GM19240 (cell line): ENCODE measurements at regions not wholly inside any gene's neighbourhood (a gene's known extent, or its start where the extent isn't known, plus 50 kb on each side); places are given as distances from the start of the nearest gene placed in this dataset.
"Not testable (repeated sequence)": the region's sequence is repeated elsewhere in the genome, so short reads cannot be mapped to it uniquely, and the experiment has no call there.

Experiments used
- DNase-seq: peaks from one replicate; pipeline ENCODE4 v3.0.0; 2011; ENCODE audit warnings: low spot score; ENCODE audit not compliant: insufficient read length

DNA sequence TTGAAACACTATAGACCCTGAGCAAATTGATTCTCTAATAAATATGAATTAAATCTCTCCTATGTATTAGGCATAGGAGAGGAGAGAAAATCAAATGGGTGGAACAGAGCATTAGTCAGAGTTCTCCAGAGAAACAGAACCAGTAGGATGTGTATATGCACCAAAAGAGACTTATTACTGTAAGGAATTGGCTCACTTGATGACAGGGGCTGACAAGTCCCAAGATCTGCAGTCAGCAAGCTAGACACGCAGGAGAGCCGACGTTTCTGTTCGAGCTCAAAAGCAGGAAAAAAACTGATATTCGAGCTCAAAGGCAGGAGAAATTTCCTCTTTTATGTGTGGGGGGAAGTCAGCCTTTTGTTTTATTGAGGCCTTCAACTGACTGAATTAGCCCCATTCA, 259.2 kb upstream of the KAZN start:
- no peak for DNase-seq

- no peak for DNase-seq
Observed at GRCh38 chr1:14340002-14340785, 258.3 kb upstream of the KAZN start.

DNA sequence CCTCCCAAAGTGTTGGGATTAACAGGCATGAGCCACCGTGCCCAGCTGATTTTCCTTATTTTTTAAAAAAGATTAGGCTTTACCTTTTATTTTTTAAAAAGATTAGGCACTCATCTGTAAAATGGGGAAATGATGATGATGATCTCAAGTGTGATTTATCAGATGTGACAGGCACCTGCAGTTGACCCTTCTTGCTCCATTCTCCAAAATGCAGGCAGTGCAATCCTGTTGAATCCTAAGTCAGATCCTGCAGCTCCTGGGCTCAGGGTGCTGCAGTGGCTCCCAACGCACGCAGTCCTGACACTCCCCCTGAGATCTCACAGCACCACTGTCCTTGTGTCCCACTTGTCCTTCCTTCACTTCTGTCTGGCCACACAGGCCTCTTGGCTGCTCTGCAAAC, 257.3 kb upstream of the KAZN start:
- DNase-seq = no peak

DNA sequence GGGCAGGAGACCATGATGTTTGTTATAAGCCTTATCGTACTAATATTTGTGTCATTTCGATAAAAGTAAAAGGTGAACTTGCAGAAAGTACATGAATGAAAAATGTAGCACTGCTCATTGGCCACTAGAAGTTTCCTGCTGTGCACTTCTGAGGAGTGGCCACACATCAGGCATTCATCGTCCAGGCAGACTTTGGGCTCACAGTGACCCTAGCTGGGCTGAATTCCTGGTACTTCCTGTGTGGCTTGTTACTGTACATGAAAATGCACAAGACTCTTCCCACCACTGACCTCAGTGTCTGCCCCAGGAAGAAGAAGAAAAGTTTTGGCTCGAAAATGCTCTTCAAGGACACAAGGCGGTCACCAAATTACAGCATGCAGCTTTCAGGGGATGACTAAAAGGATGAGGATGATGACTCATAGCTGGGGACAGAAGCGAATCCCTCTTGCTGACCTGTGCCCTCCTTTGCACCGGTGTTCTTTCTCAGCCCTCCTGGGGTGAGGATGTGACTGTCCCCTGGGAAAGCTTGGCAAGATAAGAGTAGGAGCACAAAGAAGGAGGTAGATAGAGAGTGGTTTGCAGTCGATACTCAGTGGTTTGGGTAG, 252.4 kb upstream of the KAZN start:
- no peak for DNase-seq

GRCh38 chr1:14347186-14347585, 251.3 kb upstream of the KAZN start:
- no peak for DNase-seq

DNA sequence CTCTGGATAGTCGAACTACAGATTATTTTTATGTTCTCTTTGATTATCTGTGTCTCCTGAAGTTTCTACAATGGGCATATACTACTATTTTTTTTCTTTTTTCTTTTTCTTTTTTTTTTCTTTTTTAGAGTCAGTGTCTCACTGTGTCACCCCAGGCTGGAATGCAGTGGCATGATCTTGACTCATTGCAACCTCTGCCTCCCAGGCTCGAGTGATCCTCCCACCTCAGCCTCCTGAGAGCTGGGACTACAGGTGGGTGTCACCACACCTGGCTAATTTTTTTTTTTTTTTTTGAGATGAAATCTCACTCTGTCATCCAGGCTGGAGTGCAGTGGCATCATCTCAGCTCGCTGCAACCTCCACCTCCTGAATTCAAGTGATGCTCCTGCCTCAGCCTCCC, 250.7 kb upstream of the KAZN start:
- DNase-seq = no peak

DNA sequence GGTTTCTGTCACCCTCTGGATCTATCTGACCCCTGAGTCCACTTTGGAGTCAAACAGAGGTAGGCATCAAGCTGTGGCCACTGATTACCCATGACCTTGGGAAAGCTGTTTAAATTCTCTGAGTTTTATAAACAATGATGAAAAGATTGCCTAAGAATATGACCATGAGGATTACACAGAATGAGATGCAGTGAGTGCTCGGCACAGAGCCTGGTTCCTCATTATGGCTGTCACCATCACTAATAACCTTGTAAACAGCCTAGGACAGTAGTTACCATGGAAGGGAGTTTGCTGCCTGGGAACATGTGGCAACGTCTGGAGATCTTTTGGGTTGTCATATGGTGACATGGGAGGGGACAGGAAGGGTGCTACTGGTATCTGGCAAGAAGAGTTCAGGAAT, 248.3 kb upstream of the KAZN start:
- DNase-seq = no peak

DNA sequence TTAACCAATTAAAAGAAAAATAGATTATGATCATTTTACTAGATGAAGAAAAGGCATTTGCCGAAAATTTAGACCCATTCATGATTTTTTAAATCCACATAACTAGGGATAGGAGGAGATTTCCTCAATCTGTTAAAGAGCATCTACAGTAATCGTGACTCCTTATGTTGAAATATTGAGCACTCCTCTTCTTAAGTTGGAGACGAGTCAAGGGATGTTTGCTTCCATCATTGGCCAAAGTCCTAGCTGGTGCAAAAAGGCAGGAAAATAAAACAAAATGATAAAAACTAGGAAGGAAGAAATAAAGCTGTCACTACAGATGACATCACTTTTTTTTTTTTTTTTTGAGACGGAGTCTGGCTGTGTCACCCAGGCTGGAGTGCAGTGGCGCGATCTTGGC, 245.6 kb upstream of the KAZN start:
- no peak for DNase-seq

GRCh38 chr1:14361005-14361404, 237.5 kb upstream of the KAZN start:
- not testable (repeated sequence) for DNase-seq

GRCh38 chr1:14362331-14362730, 236.2 kb upstream of the KAZN start:
- no peak for DNase-seq

DNA sequence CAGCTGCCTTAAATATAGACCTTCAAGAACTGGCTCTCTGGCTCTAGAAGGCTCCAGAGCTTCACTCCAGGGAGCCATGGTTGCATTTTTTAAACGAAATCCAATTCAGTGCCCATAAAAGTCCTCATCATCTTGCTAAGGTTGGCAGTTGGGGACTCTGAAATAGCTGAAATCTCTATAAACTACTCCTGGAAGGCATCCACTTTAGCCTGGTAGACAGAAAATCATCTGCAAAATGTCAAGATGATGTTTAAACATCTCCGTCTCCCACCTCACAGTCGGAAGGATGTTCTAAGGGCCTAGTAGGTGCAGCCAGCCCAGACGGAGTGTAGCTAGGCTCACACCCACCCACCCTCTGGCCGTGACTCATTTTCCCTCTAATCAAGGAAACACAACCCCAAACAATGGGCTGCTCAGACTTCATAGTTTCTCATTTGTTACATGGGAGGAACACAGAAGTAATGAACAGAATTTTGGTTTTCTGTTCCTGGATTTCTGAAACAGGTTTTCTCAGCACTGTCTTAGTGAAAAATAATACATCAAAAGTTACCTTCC, 235.4 kb upstream of the KAZN start:
- no peak for DNase-seq

DNA sequence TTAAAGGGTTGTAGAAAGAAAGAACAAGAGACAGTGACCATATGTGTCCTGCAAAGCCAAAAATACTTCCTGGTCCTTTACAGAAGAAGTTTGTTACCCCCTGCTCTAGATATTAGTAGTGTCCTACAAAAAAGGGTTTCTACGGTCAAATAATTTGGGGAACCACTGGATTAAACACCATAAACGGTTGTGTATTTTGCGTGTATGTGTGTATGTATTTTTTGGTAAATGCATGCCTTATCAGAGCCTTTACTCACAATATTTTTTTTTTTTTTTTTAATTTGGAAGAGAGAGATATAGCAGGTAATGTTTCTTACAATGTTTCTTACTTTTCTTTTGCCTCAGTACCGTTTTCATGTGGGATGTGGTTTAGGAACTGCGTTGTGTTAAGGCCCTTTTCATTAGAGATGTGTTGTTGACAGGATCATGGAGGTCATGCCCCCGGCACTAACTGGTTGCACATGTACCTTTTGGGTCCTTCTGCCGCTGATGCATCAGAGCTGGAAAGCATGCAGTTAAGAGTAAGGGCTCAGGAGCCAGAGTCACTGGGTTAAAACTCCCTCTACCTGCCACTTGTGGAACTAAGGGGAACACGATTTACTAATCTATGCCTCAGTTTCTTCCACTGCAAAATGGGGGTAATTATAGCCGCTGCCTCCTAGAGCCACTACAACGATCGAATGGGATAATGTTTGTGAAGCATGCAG, 234.6 kb upstream of the KAZN start:
- DNase-seq = no peak

DNA sequence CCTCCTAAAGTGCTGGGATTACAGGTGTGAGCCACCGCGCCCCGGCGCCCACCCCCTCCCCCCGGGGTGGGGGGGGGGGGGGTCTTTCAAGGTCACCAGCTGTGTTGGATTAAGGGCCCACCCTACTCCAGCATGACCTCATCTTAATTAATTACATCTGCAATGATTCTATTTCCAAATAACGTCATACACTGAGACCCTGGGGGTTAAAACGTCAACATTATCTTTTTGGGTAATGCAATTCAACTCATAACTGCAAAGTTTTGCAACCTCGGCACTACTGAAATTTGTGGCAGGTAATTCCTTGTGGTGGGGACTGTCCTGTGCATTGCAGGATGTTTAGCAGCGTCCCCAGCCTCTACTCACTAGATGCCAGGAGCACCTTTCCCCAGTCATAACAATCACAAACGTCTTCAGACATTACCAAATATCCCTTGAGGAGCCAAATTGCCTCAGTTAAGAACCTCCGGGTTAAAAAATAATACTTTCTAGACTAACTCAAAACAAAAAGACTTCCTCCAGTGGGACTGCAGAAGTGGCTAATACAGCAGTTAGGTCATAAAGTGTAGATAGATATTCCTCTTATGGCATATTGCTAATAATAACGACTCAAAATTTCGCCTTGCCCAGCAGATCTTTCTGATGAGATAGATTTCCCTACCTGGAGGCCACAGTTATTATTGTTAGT, 233.0 kb upstream of the KAZN start:
- DNase-seq = no peak

- DNase-seq = no peak
Observed at GRCh38 chr1:14366091-14367018, 232.1 kb upstream of the KAZN start.

DNA sequence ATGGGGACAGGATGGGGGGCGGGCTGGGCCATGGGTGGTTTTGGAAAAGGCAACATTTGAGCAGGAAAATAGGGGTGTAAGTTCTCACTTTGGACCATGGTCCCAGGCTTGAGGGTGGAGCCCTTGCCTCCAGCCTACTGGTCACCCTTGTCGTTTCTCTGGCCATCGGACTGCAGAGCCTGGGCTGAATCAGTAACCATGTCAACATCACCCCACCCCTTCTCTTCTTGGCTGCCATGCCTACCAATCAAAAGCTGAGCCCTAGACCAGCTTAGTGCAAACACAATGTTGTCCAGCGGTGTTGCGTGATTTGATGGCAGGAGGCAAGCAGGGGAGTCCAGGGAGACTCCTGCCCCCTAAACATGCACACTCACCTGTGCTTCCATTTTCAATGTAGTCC, 231.0 kb upstream of the KAZN start:
- DNase-seq = no peak

- no peak for DNase-seq
Observed at GRCh38 chr1:14369526-14370213, 228.8 kb upstream of the KAZN start.

DNA sequence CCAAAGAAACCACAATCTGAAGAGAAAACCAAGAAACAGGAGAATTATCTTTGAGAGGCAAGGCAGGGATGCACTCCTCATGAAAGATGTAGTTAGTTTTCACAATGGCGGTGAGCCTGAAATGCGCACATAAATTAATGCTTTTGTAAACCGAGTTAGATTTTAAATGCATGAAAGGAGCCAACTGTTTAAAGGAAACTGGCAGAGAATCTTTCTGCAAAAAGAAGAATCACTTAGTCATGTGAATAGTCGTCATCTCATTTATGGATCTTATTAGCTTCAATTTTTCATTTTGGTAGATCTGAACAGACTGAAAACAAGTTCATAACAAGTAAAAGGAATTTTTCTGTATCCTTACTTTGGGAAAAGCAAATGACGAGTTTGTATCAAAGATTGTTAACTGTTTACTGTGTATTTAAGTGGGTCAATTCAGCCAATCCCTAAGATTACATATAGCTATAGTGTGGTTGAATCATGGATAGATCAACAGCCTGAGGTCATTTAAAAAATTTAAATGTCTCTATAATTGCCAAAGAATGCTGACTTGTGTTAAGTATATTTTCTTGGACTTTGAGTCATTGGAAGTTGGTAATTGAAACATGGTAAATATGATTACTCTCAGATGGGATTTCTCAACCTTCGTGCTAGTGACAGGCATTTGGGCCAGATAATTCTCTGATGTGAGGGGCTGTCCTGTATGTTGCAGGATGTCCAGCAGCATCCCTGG, 226.6 kb upstream of the KAZN start:
- DNase-seq = no peak

- DNase-seq = no peak
Observed at GRCh38 chr1:14372526-14372925, 226.0 kb upstream of the KAZN start.

DNA sequence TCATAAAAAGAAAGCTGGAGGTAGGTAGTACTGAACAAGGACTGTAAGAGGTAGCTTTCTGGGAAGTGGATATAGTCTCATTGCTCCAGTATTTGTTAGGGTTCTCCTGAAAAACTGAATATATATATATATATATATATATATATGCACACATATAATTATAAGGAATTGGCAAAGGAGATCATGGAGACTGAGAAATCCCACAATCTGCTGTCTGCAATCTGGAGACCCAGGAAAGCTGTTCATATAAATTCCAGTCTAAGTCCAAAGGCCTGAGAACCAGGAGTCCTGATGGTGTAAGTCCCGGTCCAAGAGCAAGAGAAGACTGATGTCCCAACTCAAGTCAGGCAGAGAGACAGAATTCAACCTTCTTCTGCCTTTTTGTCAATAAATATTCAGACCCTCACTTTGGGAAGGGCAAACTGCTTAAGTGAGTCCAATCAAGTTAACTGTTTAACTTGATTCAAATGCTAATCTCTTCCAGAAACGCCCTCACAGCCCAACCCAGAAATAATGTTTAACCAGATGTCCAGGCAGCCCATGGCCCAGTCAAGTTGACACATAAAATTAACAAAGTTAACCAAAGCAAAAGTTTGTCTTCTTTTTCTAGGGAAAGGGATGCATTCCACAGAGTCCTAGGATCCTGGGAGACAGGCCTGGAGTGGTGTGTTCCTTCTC, 225.3 kb upstream of the KAZN start:
- DNase-seq = no peak
